GM19099 (cell line): ENCODE measurements at regions not wholly inside any gene's neighbourhood (a gene's known extent, or its start where the extent isn't known, plus 50 kb on each side); places are given as distances from the start of the nearest gene placed in this dataset.

Experiments used
- POLR2A ChIP-seq: IDR thresholded peaks from 3 replicates; pipeline ENCODE4 v1.6.1; 2011; ENCODE audit warnings: low read depth; ENCODE audit not compliant: insufficient read length; ENCODE audit errors: extremely low read depth

DNA sequence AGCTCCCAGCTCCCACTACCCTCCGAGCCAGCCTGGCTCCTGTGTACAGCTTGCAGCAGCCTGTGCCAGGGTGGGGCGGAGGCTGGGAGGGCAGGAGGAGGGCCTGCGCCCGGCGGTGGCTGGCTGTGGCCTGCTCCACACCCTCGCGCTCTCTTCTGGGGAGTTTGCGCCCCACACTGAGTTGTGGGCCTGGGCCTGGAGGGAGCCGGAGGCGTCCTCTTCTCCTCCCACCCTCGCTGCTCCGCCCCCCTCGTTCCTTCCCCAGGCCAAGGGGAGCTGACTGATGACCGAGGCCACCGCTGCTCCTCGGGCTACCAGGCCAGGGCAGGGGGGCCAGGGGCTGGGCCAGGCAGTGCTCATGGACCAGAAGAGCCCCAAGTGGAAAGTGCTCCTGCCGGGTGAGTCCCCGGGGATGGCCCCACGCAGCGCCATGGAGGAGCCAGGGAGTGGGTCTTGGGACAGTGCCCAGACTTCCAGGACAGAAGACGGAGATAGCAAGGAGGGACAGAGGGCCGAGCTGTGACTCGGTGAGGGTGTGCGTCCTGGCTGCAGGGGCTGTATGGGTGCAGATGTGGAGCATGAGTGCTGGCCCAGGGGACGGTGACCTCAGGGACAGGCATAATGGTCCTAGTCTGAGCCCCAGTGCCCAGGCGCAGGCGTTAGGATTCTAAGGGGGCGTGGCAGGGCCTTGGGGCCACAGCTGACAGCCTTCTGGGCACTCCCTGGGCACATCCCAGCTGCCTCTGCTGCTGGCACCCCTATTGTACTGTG lies 242.1 kb upstream of the GSE1 start:
- TF ChIP-seq POLR2A, result no peak

DNA sequence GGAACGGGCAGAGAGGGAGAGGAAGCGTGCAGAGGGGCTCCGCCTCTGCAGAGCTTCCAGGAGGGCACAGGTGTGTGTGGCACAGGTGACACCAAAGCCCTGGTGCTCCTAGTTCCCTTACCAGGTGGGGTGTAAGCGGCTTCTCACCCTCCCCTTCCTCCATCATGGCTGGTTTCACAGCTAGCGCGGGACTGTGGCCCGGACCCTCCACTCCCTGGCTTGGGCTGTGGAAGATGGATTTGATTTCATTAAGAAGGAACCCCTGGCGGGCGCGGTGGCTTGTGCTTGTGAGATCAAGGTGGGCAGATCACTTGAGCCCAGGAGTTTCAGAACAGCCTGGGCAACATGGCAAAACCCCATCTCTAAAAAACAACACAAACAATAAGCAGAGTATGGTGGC lies 241.2 kb upstream of the GSE1 start:
- TF ChIP-seq POLR2A, result no peak

DNA sequence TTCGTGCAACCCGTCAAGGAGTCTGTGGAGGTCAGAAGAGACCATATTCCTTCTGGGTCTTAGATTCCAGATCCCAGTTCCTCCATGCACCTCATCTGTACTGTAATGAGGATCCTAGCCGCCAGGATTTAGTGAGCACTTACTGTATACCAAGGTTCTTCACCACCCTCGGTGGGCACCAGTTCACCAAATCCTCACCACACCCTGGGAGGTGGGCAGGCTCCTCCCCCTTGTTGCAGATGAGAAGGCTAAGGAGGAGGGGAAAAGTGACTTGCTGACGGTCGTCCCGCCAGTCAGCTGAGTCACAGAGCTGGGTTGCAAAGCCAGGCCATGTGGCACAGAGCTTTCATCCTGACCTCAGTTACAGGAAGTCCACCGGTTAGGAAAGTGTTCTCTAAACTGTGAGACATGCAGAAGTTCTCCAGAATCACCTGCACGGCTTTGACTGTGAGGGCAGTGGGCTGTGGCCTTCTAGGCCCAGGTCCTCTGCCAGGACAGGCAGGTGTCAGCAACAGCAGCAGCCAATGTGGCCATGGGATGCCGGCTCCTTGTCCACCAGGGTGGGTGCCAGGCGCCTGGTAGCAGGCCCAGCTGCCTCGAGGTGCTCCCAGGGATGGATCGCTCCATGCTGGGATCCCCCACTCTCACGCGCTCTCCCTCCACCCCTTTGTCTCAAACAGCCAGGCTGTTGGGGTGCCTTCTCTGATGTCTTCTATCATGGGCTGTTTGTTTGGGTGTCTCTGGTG lies 240.3 kb upstream of the GSE1 start:
- TF ChIP-seq POLR2A, result no peak

DNA sequence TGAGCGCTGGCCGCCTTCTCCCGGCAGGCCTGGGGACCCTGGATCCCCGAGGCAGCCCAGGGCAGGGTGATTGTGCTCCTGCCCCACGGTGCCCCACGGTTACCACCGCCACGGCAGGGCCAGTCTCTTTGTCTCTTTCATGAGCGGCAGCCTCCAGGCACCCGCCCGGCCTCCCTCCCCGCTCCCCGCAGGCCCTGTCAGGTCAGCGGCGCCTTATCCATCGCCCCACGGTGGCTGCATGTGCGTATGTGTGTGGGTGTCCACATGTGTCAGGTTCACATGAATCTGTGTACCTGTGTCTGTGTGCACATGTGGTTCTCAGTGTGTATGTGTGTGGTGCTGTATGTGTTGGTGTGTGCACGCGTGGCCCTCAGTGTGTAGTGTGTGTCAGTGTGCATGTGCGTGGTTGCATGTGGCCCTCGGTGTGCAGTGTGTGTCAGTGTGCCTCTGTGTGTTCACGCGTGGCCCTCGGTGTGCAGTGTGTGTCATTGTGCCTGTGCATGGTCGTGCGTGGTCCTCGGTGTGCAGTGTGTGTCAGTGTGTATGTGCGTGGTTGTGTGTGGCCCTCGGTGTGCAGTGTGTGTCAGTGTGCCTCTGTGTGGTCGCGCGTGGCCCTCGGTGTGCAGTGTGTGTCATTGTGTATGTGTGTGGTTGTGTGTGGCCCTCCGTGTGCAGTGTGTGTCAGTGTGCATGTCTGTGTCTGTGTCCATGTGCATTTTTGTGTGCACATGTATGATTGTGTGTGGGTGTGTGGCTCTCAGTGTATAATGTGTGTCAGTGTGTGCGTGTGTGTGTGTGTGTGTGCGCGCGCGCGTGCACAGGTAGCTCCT lies 239.2 kb upstream of the GSE1 start:
- TF ChIP-seq POLR2A, result no peak

DNA sequence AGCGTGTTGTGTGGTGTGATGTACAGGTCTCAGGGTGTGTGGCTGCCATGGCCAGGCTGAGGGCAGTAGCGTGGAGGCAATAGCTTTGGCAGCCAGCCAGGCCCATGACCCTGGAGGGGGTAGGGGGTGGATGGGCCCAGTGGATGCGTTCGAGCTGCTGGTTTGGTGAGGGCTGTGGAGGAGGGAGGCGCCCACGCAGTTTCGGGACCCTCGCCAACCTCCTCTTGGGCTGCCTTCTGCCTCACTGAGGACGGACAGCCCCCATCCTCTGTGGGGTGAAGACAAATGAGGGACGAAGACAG lies 238.6 kb upstream of the GSE1 start:
- TF ChIP-seq POLR2A, result no peak

GRCh38 chr16:85375282-85375681 lies 237.8 kb upstream of the GSE1 start:
- TF ChIP-seq POLR2A, result no peak

GRCh38 chr16:85376292-85377095 lies 236.6 kb upstream of the GSE1 start:
- no peak for TF ChIP-seq POLR2A

DNA sequence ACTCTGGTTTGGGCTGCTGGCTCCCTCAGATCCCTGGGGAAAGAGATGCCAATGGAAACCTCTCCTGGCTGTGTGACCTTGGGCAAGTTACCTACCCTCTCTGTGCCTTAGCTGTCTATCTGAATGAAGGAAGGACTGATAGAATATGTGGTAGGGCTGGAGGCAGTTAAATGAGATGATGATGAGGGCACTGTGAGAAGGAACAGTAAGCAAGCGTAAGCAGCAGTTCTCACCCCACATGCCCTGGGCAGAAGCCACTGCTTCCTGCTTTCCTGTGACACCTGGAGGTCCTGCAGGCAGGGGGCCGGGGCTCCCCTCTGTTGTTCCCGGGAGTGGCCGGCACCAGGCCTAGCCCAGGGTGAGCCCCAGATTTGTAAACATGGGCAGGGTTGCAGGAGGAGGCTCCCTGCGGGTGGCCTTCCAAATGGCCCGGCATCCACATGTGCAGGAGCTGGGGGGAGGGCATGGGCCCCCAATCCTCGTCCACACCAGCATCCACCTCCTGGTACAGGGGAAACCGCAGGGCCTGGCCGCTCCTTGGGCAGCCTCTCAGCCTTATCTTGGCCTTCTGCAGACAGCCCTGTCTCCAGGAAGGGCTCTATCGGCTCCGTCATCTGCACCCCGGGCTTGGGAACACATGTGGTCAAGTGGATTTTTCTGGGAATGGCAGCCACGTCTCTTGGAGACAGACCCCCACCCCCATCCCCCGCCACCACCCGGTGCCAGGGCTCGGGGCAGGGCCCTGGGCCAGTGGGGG lies 235.6 kb upstream of the GSE1 start:
- no peak for TF ChIP-seq POLR2A

DNA sequence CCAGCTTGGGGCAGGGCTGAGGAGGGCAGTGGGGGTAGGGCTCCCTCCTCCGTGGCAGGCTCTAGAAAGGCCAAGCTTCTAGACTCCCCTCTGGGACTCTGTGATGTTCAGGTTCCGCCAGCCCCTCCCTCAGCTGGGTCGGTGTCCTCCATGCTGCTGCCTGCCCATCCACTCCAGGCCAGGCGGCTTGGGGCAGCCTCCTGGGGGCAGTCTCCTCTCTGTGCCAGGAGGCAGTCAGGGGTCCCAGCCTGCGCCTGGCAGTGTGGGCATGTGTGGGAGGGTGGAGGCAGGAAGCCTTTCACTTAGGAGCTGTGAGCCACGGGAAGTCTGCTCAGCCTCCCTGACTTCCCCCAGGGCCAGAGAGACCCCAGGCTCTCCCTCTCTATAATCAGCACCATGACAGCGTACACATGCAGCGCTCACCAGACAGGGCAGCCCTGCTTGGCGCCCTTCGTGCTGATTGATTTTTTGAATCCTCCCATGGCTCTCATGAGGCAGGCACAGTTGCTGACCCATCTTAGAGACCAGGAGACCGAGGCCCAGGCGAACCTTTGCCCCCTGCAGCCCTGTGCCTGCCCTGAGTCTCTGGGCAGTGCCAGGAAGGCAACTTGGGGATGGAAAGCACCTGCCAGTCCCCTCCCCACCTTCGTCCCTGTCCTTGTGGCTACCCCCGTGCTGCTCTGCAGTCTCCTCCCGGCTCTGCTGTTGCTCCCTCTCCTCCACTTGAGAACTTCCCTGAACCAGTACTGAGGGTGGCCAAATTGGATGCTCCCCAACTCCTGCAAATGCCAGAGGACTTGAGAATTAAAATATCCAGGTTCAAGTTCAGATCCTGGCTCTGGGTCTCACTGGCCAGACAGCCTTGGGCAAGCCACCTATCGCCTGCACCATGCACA lies 234.7 kb upstream of the GSE1 start:
- no peak for TF ChIP-seq POLR2A

- TF ChIP-seq POLR2A, result no peak
Measured at GRCh38 chr16:85379041-85380001, 233.8 kb upstream of the GSE1 start.

DNA sequence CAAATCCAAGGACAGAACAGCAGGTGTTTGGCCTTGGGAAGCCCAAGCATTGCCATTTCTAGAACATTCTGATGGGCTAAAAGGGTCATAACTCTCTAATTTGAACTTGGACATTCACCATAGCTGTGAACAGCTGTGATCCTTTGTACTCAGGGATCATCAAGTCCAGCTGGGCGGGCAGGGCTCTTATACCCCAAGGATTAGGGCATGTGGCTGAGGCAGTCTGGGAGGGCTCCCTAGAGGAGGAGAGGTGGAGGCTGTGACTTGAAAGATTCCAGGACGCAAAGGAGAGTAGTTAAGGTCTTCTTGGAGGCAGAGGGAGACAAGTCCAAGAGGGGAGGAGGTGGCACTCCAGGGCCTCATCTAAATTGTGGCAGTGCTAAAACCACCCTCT lies 233.1 kb upstream of the GSE1 start:
- no peak for TF ChIP-seq POLR2A
